DMS79 treated with DMSO at 0.1 percent for 48 hours (cell line): ENCODE measurements at regions not wholly inside any gene's neighbourhood (a gene's known extent, or its start where the extent isn't known, plus 50 kb on each side); places are given as distances from the start of the nearest gene placed in this dataset.
"Not testable (repeated sequence)": the region's sequence is repeated elsewhere in the genome, so short reads cannot be mapped to it uniquely, and the experiment has no call there.

Source experiments
- DNase-seq: peaks from one replicate; lab custom pipeline; 2025; lab: John Stamatoyannopoulos, UW

- DNase-seq = no peak
Measured at GRCh38 chr12:125786143-125786542, 720.9 kb downstream of the AACS start.

GRCh38 chr12:125794401-125794800, 729.2 kb downstream of the AACS start:
- DNase-seq = no peak

GRCh38 chr12:125797421-125798175, 732.4 kb downstream of the AACS start:
- DNase-seq = no peak

GRCh38 chr12:125804660-125805059, 739.4 kb downstream of the AACS start:
- no peak for DNase-seq

GRCh38 chr12:125824276-125824675, 759.0 kb downstream of the AACS start:
- DNase-seq = no peak

GRCh38 chr12:125835852-125836251, 770.6 kb downstream of the AACS start:
- DNase-seq = no peak

- DNase-seq = no peak
Measured at GRCh38 chr12:125836647-125837046, 771.4 kb downstream of the AACS start.

- DNase-seq = no peak
Measured at GRCh38 chr12:125841332-125841731, 776.1 kb downstream of the AACS start.

- DNase-seq = no peak
Measured at GRCh38 chr12:125852116-125852515, 786.9 kb downstream of the AACS start.

GRCh38 chr12:125852679-125853078, 787.4 kb downstream of the AACS start:
- no peak for DNase-seq

- DNase-seq = no peak
Measured at GRCh38 chr12:125853670-125854069, 788.4 kb downstream of the AACS start.

GRCh38 chr12:125856366-125856765, 791.1 kb downstream of the AACS start:
- DNase-seq = no peak

GRCh38 chr12:125856896-125857295, 791.7 kb downstream of the AACS start:
- no peak for DNase-seq

- no peak for DNase-seq
Measured at GRCh38 chr12:125860672-125861288, 795.5 kb downstream of the AACS start.

GRCh38 chr12:125861299-125862281, 796.4 kb downstream of the AACS start:
- no peak for DNase-seq

- not testable (repeated sequence) for DNase-seq
Measured at GRCh38 chr12:125865236-125865635, 800.0 kb downstream of the AACS start.

GRCh38 chr12:125871811-125872594, 806.8 kb downstream of the AACS start:
- no peak for DNase-seq

- no peak for DNase-seq
Measured at GRCh38 chr12:125873016-125873415, 807.8 kb downstream of the AACS start.

GRCh38 chr12:125878483-125878882, 813.2 kb downstream of the AACS start:
- DNase-seq = no peak

- DNase-seq = no peak
Measured at GRCh38 chr12:125882141-125882540, 816.9 kb downstream of the AACS start.

- DNase-seq = no peak
Measured at GRCh38 chr12:125888921-125889320, 823.7 kb downstream of the AACS start.

- DNase-seq = no peak
Measured at GRCh38 chr12:125889742-125890141, 824.5 kb downstream of the AACS start.
